A673 (cell line): ENCODE measurements at regions not wholly inside any gene's neighbourhood (a gene's known extent, or its start where the extent isn't known, plus 50 kb on each side); places are given as distances from the start of the nearest gene placed in this dataset.

ENCODE experiments used
- BruUV-seq: library from RNA; stranded (reverse); fragments of 400-500 nt; replicated peaks from 2 replicates; lab custom pipeline; 2021; lab: Mats Ljungman, UMichigan
- CTCF ChIA-PET: fragments of 300-600 bp; sonication (Branson Sonifier 250); formaldehyde crosslinking; loops from one replicate; lab custom pipeline; 2022; ENCODE audit warnings: antibody characterized with exemption; lab: Charles Lee
- POLR2A ChIA-PET: fragments of 300-600 bp; sonication (Branson Sonifier 250); formaldehyde crosslinking; loops from one replicate; lab custom pipeline; 2022; ENCODE audit warnings: antibody characterized with exemption; ENCODE audit not compliant: low non-redundant PET; lab: Charles Lee
- DNase-seq: peaks from one replicate; pipeline ENCODE4 v3.0.0-alpha.2; 2015; ENCODE audit warnings: low spot score
- H3K27ac ChIP-seq: fragments of 200-600 bp; sonication (generic); 2 replicates; pipeline ENCODE4 v1.5.1; 2016; ENCODE audit warnings: mixed run types, low read depth, mild to moderate bottlenecking, mixed read lengths, antibody characterized with exemption, low read length; ENCODE audit not compliant: poor library complexity, severe bottlenecking
- H3K27me3 ChIP-seq: fragments of 200-600 bp; sonication (generic); replicated peaks from 2 replicates; pipeline ENCODE4 v1.6.1; 2017; ENCODE audit warnings: mixed run types, low read depth, mild to moderate bottlenecking, mixed read lengths, antibody characterized with exemption, low read length; ENCODE audit not compliant: insufficient read depth, poor library complexity
- H3K36me3 ChIP-seq: fragments of 200-600 bp; sonication (generic); 2 replicates; pipeline ENCODE4 v1.6.1; 2016; ENCODE audit warnings: mixed run types, mild to moderate bottlenecking, mixed read lengths, antibody characterized with exemption, low read length; ENCODE audit not compliant: insufficient read depth, poor library complexity, severe bottlenecking
- H3K4me1 ChIP-seq: fragments of 200-600 bp; sonication (generic); 2 replicates; pipeline ENCODE4 v1.6.1; 2017; ENCODE audit warnings: mixed run types, mild to moderate bottlenecking, mixed read lengths, antibody characterized with exemption, low read length; ENCODE audit not compliant: insufficient read depth, poor library complexity, severe bottlenecking
- H3K4me3 ChIP-seq: fragments of 200-600 bp; sonication (generic); 2 replicates; pipeline ENCODE4 v1.5.1; 2016; ENCODE audit warnings: low read depth, mixed run types, mild to moderate bottlenecking, mixed read lengths, low read length; ENCODE audit not compliant: poor library complexity, severe bottlenecking
- H3K9me3 ChIP-seq: fragments of 200-600 bp; sonication (generic); 2 replicates; pipeline ENCODE4 v1.6.1; 2016; ENCODE audit warnings: mixed run types, low read depth, mild to moderate bottlenecking, mixed read lengths, antibody characterized with exemption, low read length; ENCODE audit not compliant: poor library complexity, severe bottlenecking
- CTCF ChIP-seq: fragments of 300-800, 200-600 bp; sonication (generic); conservative IDR thresholded peaks from 2 replicates; pipeline ENCODE4 v1.5.1; 2017; ENCODE audit warnings: low read depth, mild to moderate bottlenecking, antibody characterized with exemption, low read length, moderate library complexity, mixed read lengths
- EZH2 ChIP-seq: fragments of 200-600 bp; sonication (generic); IDR thresholded peaks from 2 replicates; pipeline ENCODE4 v1.6.1; 2017; ENCODE audit warnings: borderline replicate concordance, low read depth, mild to moderate bottlenecking, mixed read lengths, antibody characterized with exemption, low read length; ENCODE audit not compliant: poor library complexity, severe bottlenecking
- intact Hi-C: fragments of 100-400 bp; cut with micrococcal nuclease; formaldehyde crosslinking; loops from one replicate; pipeline ENCODE4 v1.10.0; 2022; ENCODE audit not compliant: unreplicated experiment

GRCh38 chr1:194829492-194829891 is 1643.1 kb upstream of the B3GALT2 start:
- Histone ChIP-seq H3K4me1 (no peaks in the 10 kb centered on the region), H3K4me3 (no peak overlapping the region), H3K27ac (no peak overlapping the region), H3K36me3 (no peaks in the 10 kb centered on the region), H3K9me3 (no peaks in the 10 kb centered on the region), H3K27me3 (no peaks in the 10 kb centered on the region)
- no TSS peak for BruUV-seq
- no peak for DNase-seq
- intact Hi-C loops: no loop called here
- POLR2A ChIA-PET: no interaction called here
- TF ChIP-seq EZH2 (no peak), CTCF (no peak)
- CTCF ChIA-PET: no interaction called here

- Histone ChIP-seq H3K36me3 (no peaks in the 10 kb centered on the region), H3K27ac (no peak overlapping the region), H3K9me3 (no peaks in the 10 kb centered on the region), H3K4me3 (no peak overlapping the region), H3K27me3 (no peaks in the 10 kb centered on the region), H3K4me1 (no peaks in the 10 kb centered on the region)
- intact Hi-C loops: no loop called here
- ChIA-PET POLR2A (no interaction called here), CTCF (no interaction called here)
- no peak for DNase-seq
- BruUV-seq: no TSS peak
- TF ChIP-seq EZH2 (no peak), CTCF (no peak)
Observed at GRCh38 chr1:194825382-194825781, 1639.0 kb upstream of the B3GALT2 start.

- POLR2A ChIA-PET: no interaction called here
- BruUV-seq: no TSS peak
- intact Hi-C loops: no loop called here
- CTCF ChIA-PET: no interaction called here
- Histone ChIP-seq H3K36me3 (no peaks in the 10 kb centered on the region), H3K4me3 (no peak overlapping the region), H3K27ac (no peak overlapping the region), H3K4me1 (no peaks in the 10 kb centered on the region), H3K9me3 (no peaks in the 10 kb centered on the region), H3K27me3 (no peaks in the 10 kb centered on the region)
- DNase-seq: no peak
- TF ChIP-seq CTCF (no peak), EZH2 (no peak)
Observed at GRCh38 chr1:194821091-194821490, 1634.7 kb upstream of the B3GALT2 start.
